ENCODE measurements at regions not wholly inside any gene's neighbourhood (a gene's known extent, or its start where the extent isn't known, plus 50 kb on each side); places are given as distances from the start of the nearest gene placed in this dataset.

DNA sequence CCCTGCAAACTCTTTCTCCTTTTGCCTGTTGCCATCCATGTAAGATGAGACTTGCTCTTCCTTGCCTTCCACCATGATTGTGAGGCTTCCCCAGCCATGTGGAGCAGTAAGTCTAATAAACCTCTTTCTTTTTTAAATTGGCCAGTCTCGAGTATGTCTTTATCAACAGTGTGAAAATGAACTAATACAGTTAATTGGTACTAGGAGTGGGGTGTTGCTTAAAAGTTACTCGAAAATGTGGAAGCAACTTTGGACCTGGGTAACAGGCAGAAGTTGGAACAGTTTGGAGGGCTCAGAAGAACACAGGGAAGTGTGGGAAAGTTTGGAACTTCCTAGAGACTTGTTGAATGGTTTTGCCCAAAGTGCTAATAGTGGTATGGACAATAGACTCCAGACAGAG, 359.2 kb upstream of the KHDRBS2 start:
- TF ChIP-seq GATA2 (IDR thresholded peaks at IDR 0.05; ENCODE audit: insufficient read depth, insufficient read length, low read depth, low read length) (no peak), POLR2A (IDR thresholded peaks at IDR 0.05; ENCODE audit: low read depth, low read length) (no peak)
